ENCODE measurements at regions not wholly inside any gene's neighbourhood (a gene's known extent, or its start where the extent isn't known, plus 50 kb on each side); places are given as distances from the start of the nearest gene placed in this dataset.

DNA sequence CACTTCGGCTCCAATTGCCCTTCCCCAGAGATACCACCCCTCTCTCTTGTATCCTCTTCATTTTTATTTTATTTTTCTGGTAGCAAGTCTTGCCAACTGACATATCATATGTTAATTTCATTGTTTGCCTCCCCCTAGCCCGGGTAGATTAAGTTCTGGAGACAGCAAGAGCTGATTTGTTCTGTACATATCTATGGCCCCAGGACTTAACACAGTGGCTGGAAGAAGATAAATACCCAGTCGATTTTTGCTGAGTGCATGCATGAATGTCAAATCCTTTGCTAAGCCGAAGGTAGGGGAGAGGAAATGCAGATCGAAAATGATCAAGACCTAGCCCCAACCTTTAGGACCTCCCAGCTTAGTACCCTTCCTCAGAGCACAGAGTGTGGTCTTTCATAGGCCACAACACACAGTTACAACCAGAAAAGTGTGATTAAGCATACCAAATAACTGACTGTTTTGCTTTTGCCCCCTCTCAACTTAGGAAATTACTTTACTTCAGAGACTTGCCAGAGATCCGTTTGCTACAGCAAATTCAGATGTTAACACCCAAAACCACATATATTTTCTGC is 58.7 kb upstream of the KLF3 start:
- DNase-seq: no peak

DNA sequence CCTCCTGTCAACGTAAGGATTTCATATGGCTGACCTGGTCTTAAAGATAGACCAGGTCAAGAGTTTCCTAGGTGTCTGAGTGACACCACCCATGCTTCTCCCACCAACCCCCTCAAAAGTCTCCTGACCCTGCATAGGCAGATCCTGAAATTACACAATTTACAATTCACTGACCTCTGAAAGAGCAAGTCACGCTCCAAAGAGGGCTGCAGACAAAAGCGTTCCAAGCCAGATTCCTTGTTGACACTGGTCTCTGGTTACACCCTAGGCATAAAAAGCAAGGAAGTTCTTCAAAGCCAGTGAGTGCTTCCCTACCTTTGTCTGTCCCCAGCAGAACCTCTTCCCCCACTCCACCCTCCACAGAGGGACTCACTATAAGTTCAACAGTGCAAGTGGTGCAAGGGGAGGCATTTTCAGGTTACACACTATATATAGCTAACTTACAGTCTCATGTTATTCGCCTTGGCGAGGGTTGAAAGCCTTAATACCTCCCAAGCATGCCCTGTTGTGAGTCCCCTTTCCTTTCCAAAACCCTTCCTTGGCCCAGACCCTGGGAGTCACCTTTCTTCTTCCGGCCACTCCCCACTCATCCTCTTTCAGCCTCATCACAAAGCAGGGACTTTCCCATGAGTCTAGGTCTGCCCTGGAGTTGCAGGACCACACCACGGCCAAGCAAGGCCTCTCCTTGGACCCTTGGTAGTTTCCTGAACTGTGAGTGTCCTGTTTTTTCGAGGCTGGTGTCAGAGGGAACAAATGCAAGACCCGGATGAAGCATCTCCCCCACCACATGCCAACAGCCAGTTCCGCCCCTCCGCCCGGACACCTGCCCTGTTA is 58.0 kb upstream of the KLF3 start:
- no peak for DNase-seq

DNA sequence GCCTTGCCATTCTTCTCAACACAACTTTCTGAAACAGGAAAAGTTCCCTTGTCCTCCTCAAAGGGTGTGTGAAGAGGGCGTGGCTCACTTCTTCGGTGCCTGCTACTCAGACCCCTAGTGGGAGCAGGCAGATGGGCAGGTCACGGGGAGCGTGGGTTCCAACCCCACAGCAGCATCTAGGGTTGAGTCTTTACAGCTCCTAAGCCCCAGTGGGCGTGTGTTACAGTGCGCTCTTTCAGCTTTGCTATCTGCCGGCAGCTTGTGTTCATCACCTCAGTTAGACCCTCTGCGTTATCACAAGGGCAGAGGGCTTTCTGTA is 57.5 kb upstream of the KLF3 start:
- DNase-seq: no peak

DNA sequence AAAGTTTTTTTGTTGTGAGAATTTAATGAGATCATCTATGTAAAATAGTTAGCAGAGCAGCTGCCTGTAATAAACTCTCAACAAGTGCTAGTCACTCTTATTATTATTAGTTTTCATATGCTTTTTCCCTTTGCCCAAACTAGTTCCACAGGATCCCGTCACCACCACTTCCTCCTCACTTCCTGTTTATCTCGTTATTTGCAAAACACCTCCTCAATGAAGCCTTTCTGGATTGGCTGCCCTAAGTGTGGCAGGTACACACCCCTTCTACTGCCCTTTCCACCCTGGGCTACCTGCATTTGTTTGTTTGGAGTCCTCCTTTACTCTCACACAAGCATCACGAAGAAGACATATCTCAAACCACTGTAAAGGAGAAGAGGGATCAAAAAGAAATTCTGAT is 54.4 kb upstream of the KLF3 start:
- no peak for DNase-seq

GRCh38 chr4:38610521-38610920 is 53.5 kb upstream of the KLF3 start:
- no peak for DNase-seq

- no peak for DNase-seq
These were observed 53.0 kb upstream of the KLF3 start for GRCh38 chr4:38610966-38611431.

DNA sequence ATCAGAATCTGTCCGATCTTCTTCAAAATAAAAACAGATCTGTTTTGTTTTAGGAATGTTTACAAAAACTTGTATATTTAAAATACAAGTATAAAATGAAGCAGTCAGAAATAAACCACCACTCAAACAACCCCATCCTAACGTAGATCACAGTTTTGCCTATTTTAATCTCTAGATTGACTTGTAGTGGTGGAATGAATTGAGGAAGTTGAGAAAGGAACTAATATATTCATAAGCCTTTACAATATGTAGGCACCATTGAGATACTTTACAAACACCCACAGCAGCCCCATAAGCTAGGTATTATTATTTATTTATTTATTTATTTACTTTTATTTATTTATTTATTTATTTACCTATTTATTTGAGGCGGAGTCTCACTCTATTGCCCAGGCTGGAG is 52.3 kb upstream of the KLF3 start:
- no peak for DNase-seq

- DNase-seq: no peak
These were observed 51.2 kb upstream of the KLF3 start for GRCh38 chr4:38612646-38613414.
